HG02642 (cell line): ENCODE measurements at regions not wholly inside any gene's neighbourhood (a gene's known extent, or its start where the extent isn't known, plus 50 kb on each side); places are given as distances from the start of the nearest gene placed in this dataset.
"Not testable (repeated sequence)": the region's sequence is repeated elsewhere in the genome, so short reads cannot be mapped to it uniquely, and the experiment has no call there.

Experiments
- ATAC-seq: cut with Tn5 transposase; IDR thresholded peaks from one replicate; pipeline ENCODE4 v1.9.1; 2021; ENCODE audit warnings: mild to moderate bottlenecking; ENCODE audit not compliant: unreplicated experiment, poor library complexity

- no peak for ATAC-seq
Observed at GRCh38 chr21:22804151-22804550, 1805.9 kb downstream of the NCAM2 start.

- ATAC-seq: no peak
Observed at GRCh38 chr21:22806278-22806677, 1808.1 kb downstream of the NCAM2 start.

- no peak for ATAC-seq
Observed at GRCh38 chr21:22813201-22813600, 1815.0 kb downstream of the NCAM2 start.

- ATAC-seq: not testable (repeated sequence)
Observed at GRCh38 chr21:22818681-22819485, 1820.7 kb downstream of the NCAM2 start.

- ATAC-seq: no peak
Observed at GRCh38 chr21:22827422-22827821, 1829.2 kb downstream of the NCAM2 start.

GRCh38 chr21:22842875-22843274, 1844.7 kb downstream of the NCAM2 start:
- no peak for ATAC-seq

- ATAC-seq: no peak
Observed at GRCh38 chr21:22855581-22855980, 1857.4 kb downstream of the NCAM2 start.

GRCh38 chr21:22871692-22872091, 1873.5 kb downstream of the NCAM2 start:
- ATAC-seq: no peak

- no peak for ATAC-seq
Observed at GRCh38 chr21:22880573-22880972, 1882.4 kb downstream of the NCAM2 start.

- no peak for ATAC-seq
Observed at GRCh38 chr21:22881131-22881530, 1882.9 kb downstream of the NCAM2 start.

- ATAC-seq: no peak
Observed at GRCh38 chr21:22885079-22885478, 1886.9 kb downstream of the NCAM2 start.

- no peak for ATAC-seq
Observed at GRCh38 chr21:22885614-22886013, 1887.4 kb downstream of the NCAM2 start.

- ATAC-seq: no peak
Observed at GRCh38 chr21:22889445-22889844, 1891.2 kb downstream of the NCAM2 start.

GRCh38 chr21:22890656-22891055, 1892.4 kb downstream of the NCAM2 start:
- no peak for ATAC-seq

GRCh38 chr21:22892028-22892427, 1893.8 kb downstream of the NCAM2 start:
- ATAC-seq: no peak

- ATAC-seq: no peak
Observed at GRCh38 chr21:22892740-22893139, 1894.5 kb downstream of the NCAM2 start.

- ATAC-seq: no peak
Observed at GRCh38 chr21:22898051-22898665, 1899.9 kb downstream of the NCAM2 start.

GRCh38 chr21:22900490-22900889, 1902.3 kb downstream of the NCAM2 start:
- no peak for ATAC-seq

- no peak for ATAC-seq
Observed at GRCh38 chr21:22903851-22904250, 1905.6 kb downstream of the NCAM2 start.

GRCh38 chr21:22904385-22904784, 1906.2 kb downstream of the NCAM2 start:
- no peak for ATAC-seq

GRCh38 chr21:22925032-22925431, 1926.8 kb downstream of the NCAM2 start:
- no peak for ATAC-seq

- no peak for ATAC-seq
Observed at GRCh38 chr21:22927469-22927868, 1929.3 kb downstream of the NCAM2 start.
